Mammary epithelial cell (primary cell): ENCODE measurements at regions not wholly inside any gene's neighbourhood (a gene's known extent, or its start where the extent isn't known, plus 50 kb on each side); places are given as distances from the start of the nearest gene placed in this dataset.

Experiments
- CTCF ChIP-seq, 2 donors: IDR thresholded peaks in 1 of 2; conservative IDR thresholded peaks in 1 of 2; 2 replicates each; pipeline ENCODE4 v1.5.1; 2011 to 2012; ENCODE audit warnings: inconsistent platforms in 2 of 2, low read length in 2 of 2, mild to moderate bottlenecking in 2 of 2, control low read depth in 1 of 2, low read depth in 1 of 2; ENCODE audit not compliant: insufficient read depth in 1 of 2; ENCODE audit errors: extremely low read depth in 1 of 2
- EZH2 ChIP-seq: IDR thresholded peaks from 2 replicates; pipeline ENCODE4 v1.6.1; 2012; ENCODE audit warnings: low read length, inconsistent platforms, borderline replicate concordance

- TF ChIP-seq CTCF (conservative IDR thresholded peaks at IDR 0.05 in 1 of 2, IDR thresholded peaks at IDR 0.05 in 1 of 2; ENCODE audit: extremely low read depth in 1 of 2, insufficient read depth in 1 of 2, low read depth in 1 of 2, low read length in 2 of 2) (no peak), EZH2 (no peak)
Measured at GRCh38 chr3:3628676-3629328, 170.4 kb upstream of the LRRN1 start.
